ENCODE measurements at regions not wholly inside any gene's neighbourhood (a gene's known extent, or its start where the extent isn't known, plus 50 kb on each side); places are given as distances from the start of the nearest gene placed in this dataset.
"Not testable (repeated sequence)": the region's sequence is repeated elsewhere in the genome, so short reads cannot be mapped to it uniquely, and the experiment has no call there.

- no peak for DNase-seq
Measured at GRCh38 chr11:80733790-80734189, 1293.0 kb upstream of the TENM4 start.

- DNase-seq, result no peak
Measured at GRCh38 chr11:80733361-80733760, 1292.5 kb upstream of the TENM4 start.

- DNase-seq, result no peak
Measured at GRCh38 chr11:80727315-80727714, 1286.5 kb upstream of the TENM4 start.

GRCh38 chr11:80726236-80726635 lies 1285.4 kb upstream of the TENM4 start:
- DNase-seq, result no peak

GRCh38 chr11:80724366-80724765 lies 1283.5 kb upstream of the TENM4 start:
- DNase-seq, result no peak

GRCh38 chr11:80722629-80723028 lies 1281.8 kb upstream of the TENM4 start:
- DNase-seq, result no peak

- DNase-seq, result no peak
Measured at GRCh38 chr11:80720295-80720694, 1279.5 kb upstream of the TENM4 start.

- DNase-seq, result no peak
Measured at GRCh38 chr11:80719292-80719646, 1278.4 kb upstream of the TENM4 start.

GRCh38 chr11:80718611-80719291 lies 1277.9 kb upstream of the TENM4 start:
- no peak for DNase-seq

GRCh38 chr11:80702264-80702663 lies 1261.4 kb upstream of the TENM4 start:
- no peak for DNase-seq

- no peak for DNase-seq
Measured at GRCh38 chr11:80700386-80700785, 1259.6 kb upstream of the TENM4 start.

GRCh38 chr11:80699406-80700177 lies 1258.8 kb upstream of the TENM4 start:
- DNase-seq, result not testable (repeated sequence)

GRCh38 chr11:80698637-80699036 lies 1257.8 kb upstream of the TENM4 start:
- DNase-seq, result no peak

GRCh38 chr11:80694385-80694784 lies 1253.6 kb upstream of the TENM4 start:
- DNase-seq, result no peak

GRCh38 chr11:80687941-80688340 lies 1247.1 kb upstream of the TENM4 start:
- no peak for DNase-seq

GRCh38 chr11:80686889-80687288 lies 1246.1 kb upstream of the TENM4 start:
- no peak for DNase-seq

- DNase-seq, result no peak
Measured at GRCh38 chr11:80673566-80673965, 1232.7 kb upstream of the TENM4 start.

GRCh38 chr11:80669620-80670019 lies 1228.8 kb upstream of the TENM4 start:
- DNase-seq, result no peak

- DNase-seq, result no peak
Measured at GRCh38 chr11:80668039-80668438, 1227.2 kb upstream of the TENM4 start.

- DNase-seq, result no peak
Measured at GRCh38 chr11:80655834-80656233, 1215.0 kb upstream of the TENM4 start.

- no peak for DNase-seq
Measured at GRCh38 chr11:80650966-80651365, 1210.1 kb upstream of the TENM4 start.

- DNase-seq, result no peak
Measured at GRCh38 chr11:80649186-80649585, 1208.4 kb upstream of the TENM4 start.

GRCh38 chr11:80638296-80638695 lies 1197.5 kb upstream of the TENM4 start:
- no peak for DNase-seq

GRCh38 chr11:80637571-80637970 lies 1196.7 kb upstream of the TENM4 start:
- DNase-seq, result no peak

Data from inflammatory macrophage (primary cell).